CD4-positive, alpha-beta T cell (primary cell): ENCODE measurements at regions not wholly inside any gene's neighbourhood (a gene's known extent, or its start where the extent isn't known, plus 50 kb on each side); places are given as distances from the start of the nearest gene placed in this dataset.

Experiments used
- ATAC-seq: fragments of 200-7000 bp; cut with Tn5 transposase; one replicate; pipeline ENCODE4 v1.10.0; 2022; ENCODE audit warnings: mild to moderate bottlenecking; ENCODE audit not compliant: poor library complexity
- CTCF ChIA-PET: fragments of 350-600 bp; sonication (Branson Sonifier 250); formaldehyde crosslinking; loops from one replicate; lab custom pipeline; 2021; ENCODE audit warnings: antibody characterized with exemption, inconsistent platforms; lab: Charles Lee
- POLR2A ChIA-PET: fragments of 350-600 bp; sonication (Branson Sonifier 250); formaldehyde crosslinking; loops from one replicate; lab custom pipeline; 2021; ENCODE audit warnings: antibody characterized with exemption, inconsistent platforms; lab: Charles Lee
- DNase-seq, 14 experiments: peaks; one replicate each; pipeline ENCODE4 v3.0.0-alpha.2; 2013 to 2020; ENCODE audit warnings: mixed read lengths in 2 of 14
- H3K27ac ChIP-seq, 2 donors: one replicate each; pipeline versions ENCODE4 v1.5.1 to v1.7.0; 2013; ENCODE audit warnings: low read length in 2 of 2, low read depth in 1 of 2, mild to moderate bottlenecking in 1 of 2
- H3K27me3 ChIP-seq, 2 experiments: 1 replicate in 1 of 2; 2 replicates in 1 of 2; pipeline versions ENCODE4 v1.6.1 to v1.7.0; 2013; ENCODE audit warnings: low read length in 2 of 2, control low read depth in 1 of 2, mild to moderate bottlenecking in 1 of 2, moderate library complexity in 1 of 2; ENCODE audit not compliant: insufficient read depth in 2 of 2, control insufficient read depth in 1 of 2
- H3K36me3 ChIP-seq: one replicate; pipeline ENCODE4 v1.6.1; 2013; ENCODE audit warnings: low read length, control low read depth; ENCODE audit not compliant: insufficient read depth
- H3K4me1 ChIP-seq: one replicate; pipeline ENCODE4 v1.6.1; 2013; ENCODE audit warnings: low read length, control low read depth; ENCODE audit not compliant: insufficient read depth
- H3K4me3 ChIP-seq: one replicate; pipeline ENCODE4 v1.5.1; 2013; ENCODE audit warnings: mild to moderate bottlenecking, low read length, moderate library complexity
- H3K9me3 ChIP-seq, 2 experiments: 1 replicate in 1 of 2; 2 replicates in 1 of 2; pipeline versions ENCODE4 v1.6.1 to v1.7.0; 2013; ENCODE audit warnings: low read length in 2 of 2, mild to moderate bottlenecking in 2 of 2, control low read depth in 1 of 2, moderate library complexity in 1 of 2; ENCODE audit not compliant: control insufficient read depth in 1 of 2, insufficient read depth in 1 of 2
- H3K27ac Mint-ChIP-seq: one replicate; pipeline ENCODE4 v1.8.0; 2020; ENCODE audit warnings: mixed read lengths
- H3K27me3 Mint-ChIP-seq: one replicate; pipeline ENCODE4 v1.8.0; 2021; ENCODE audit warnings: mixed read lengths
- H3K36me3 Mint-ChIP-seq: one replicate; pipeline ENCODE4 v1.8.0; 2021; ENCODE audit warnings: low read depth, mixed read lengths
- H3K4me1 Mint-ChIP-seq: one replicate; pipeline ENCODE4 v1.8.0; 2021; ENCODE audit warnings: low read depth, mixed read lengths
- H3K4me3 Mint-ChIP-seq: one replicate; pipeline ENCODE4 v1.8.0; 2020; ENCODE audit warnings: mild to moderate bottlenecking, mixed read lengths
- H3K9me3 Mint-ChIP-seq: one replicate; pipeline ENCODE4 v1.8.0; 2020; ENCODE audit warnings: mixed read lengths
- intact Hi-C, 2 experiments: fragments of 100-400 bp; cut with DNase I in 1 of 2; cut with micrococcal nuclease in 1 of 2; formaldehyde crosslinking; loops; one replicate each; pipeline versions ENCODE4 v1.15.1 to v1.9.0; 2023 to 2025; cut with DNase I, micrococcal nuclease
- TF ChIP-seq, protein P1 (sequence below): fragments of 200-600 bp; IDR thresholded peaks from one replicate; pipeline ENCODE4 v1.8.0; 2022; ENCODE audit warnings: antibody characterized with exemption, mild to moderate bottlenecking

GRCh38 chr9:118686959-118687358 lies 682.3 kb downstream of the BRINP1 start:
- intact Hi-C loops: no loop called here
- Histone ChIP-seq H3K9me3 (peaks cover 0 to 4% of the 10 kb centered on the region in 2 experiments), H3K4me3 (no peak overlapping the region), H3K4me1 (no peaks in the 10 kb centered on the region), H3K27ac (no peak overlapping the region), H3K27me3 (no peaks in the 10 kb centered on the region), H3K36me3 (no peaks in the 10 kb centered on the region)
- no peaks in the 10 kb centered on the region for H3K36me3 Mint-ChIP-seq
- H3K4me3 Mint-ChIP-seq: no peak overlapping the region
- H3K27ac Mint-ChIP-seq: no peak overlapping the region
- DNase-seq (no peak), ATAC-seq (no peak)
- H3K4me1 Mint-ChIP-seq: no peaks in the 10 kb centered on the region
- TF ChIP-seq, protein P1, sequence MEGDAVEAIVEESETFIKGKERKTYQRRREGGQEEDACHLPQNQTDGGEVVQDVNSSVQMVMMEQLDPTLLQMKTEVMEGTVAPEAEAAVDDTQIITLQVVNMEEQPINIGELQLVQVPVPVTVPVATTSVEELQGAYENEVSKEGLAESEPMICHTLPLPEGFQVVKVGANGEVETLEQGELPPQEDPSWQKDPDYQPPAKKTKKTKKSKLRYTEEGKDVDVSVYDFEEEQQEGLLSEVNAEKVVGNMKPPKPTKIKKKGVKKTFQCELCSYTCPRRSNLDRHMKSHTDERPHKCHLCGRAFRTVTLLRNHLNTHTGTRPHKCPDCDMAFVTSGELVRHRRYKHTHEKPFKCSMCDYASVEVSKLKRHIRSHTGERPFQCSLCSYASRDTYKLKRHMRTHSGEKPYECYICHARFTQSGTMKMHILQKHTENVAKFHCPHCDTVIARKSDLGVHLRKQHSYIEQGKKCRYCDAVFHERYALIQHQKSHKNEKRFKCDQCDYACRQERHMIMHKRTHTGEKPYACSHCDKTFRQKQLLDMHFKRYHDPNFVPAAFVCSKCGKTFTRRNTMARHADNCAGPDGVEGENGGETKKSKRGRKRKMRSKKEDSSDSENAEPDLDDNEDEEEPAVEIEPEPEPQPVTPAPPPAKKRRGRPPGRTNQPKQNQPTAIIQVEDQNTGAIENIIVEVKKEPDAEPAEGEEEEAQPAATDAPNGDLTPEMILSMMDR: no peak
- POLR2A ChIA-PET: no interaction called here
- CTCF ChIA-PET: no interaction called here
- H3K9me3 Mint-ChIP-seq: peaks cover 5% of the 10 kb centered on the region
- no peaks in the 10 kb centered on the region for H3K27me3 Mint-ChIP-seq

DNA sequence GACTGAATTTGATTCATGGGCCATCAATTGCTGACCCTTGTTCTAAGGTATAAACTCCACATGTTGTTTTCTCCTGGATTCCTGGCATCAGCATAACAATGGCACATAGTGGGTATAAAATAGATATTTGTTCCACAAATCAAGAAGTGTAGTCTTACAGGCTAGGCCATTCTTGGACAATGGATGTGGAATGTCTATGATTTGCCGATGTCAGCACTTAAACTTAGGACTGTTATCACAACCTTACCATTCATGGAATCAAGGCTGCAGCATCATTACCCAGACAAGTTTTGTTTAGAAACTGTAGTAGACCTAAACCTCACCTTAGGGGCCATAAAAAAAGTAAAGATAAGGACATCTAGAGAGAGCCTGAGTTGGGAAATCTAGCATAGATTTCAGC lies 680.0 kb downstream of the BRINP1 start:
- H3K4me1 Mint-ChIP-seq: no peaks in the 10 kb centered on the region
- no peaks in the 10 kb centered on the region for H3K27me3 ChIP-seq
- H3K4me3 Mint-ChIP-seq: no peak overlapping the region
- no peak overlapping the region for H3K27ac Mint-ChIP-seq
- H3K4me3 ChIP-seq: no peak overlapping the region
- DNase-seq (no peak), ATAC-seq (no peak)
- no peaks in the 10 kb centered on the region for H3K27me3 Mint-ChIP-seq
- CTCF ChIA-PET: interaction anchor here (0.7 kb wide), 1 partner anchor 13 kb away, joined by 4 read pairs; no protein-coding TSS in a partner anchor
- H3K36me3 Mint-ChIP-seq: no peaks in the 10 kb centered on the region
- H3K9me3 ChIP-seq: no peaks in the 10 kb centered on the region
- intact Hi-C loops: no loop called here
- H3K4me1 ChIP-seq: no peaks in the 10 kb centered on the region
- no peak overlapping the region for H3K27ac ChIP-seq
- H3K36me3 ChIP-seq: no peaks in the 10 kb centered on the region
- POLR2A ChIA-PET: no interaction called here
- H3K9me3 Mint-ChIP-seq: peaks cover 10% of the 10 kb centered on the region
- TF ChIP-seq, protein P1: no peak

- Histone ChIP-seq H3K36me3 (no peaks in the 10 kb centered on the region), H3K27ac (no peak overlapping the region), H3K27me3 (no peaks in the 10 kb centered on the region), H3K4me3 (no peak overlapping the region), H3K4me1 (no peaks in the 10 kb centered on the region), H3K9me3 (peaks cover 3 to 6% of the 10 kb centered on the region in 2 experiments)
- DNase-seq: no peak
- ChIA-PET CTCF (no interaction called here), POLR2A (no interaction called here)
- TF ChIP-seq, protein P1: no peak
- Mint-ChIP-seq H3K27ac (no peak overlapping the region), H3K4me3 (no peak overlapping the region), H3K9me3 (peaks cover 12% of the 10 kb centered on the region), H3K4me1 (no peaks in the 10 kb centered on the region), H3K36me3 (no peaks in the 10 kb centered on the region), H3K27me3 (no peaks in the 10 kb centered on the region)
- no peak for ATAC-seq
- intact Hi-C loops: no loop called here
Observed at GRCh38 chr9:118692613-118693012, 676.6 kb downstream of the BRINP1 start.
